D721Med (cell line): ENCODE measurements at regions not wholly inside any gene's neighbourhood (a gene's known extent, or its start where the extent isn't known, plus 50 kb on each side); places are given as distances from the start of the nearest gene placed in this dataset.

Experiments used
- DNase-seq: peaks from one replicate; pipeline ENCODE4 v3.0.0; 2011; ENCODE audit warnings: low spot score; ENCODE audit not compliant: insufficient read length
- FAIRE-seq: peaks from 2 replicates; lab custom pipeline; 2011; peaks lifted over from hg19 to GRCh38; lab: Jason Lieb, UNC
- TF ChIP-seq, protein P1 (sequence below): IDR thresholded peaks from 2 replicates; pipeline ENCODE4 v1.5.1; 2012; ENCODE audit warnings: mild to moderate bottlenecking, control low read depth; ENCODE audit not compliant: insufficient read depth; ENCODE audit errors: missing control alignments

DNA sequence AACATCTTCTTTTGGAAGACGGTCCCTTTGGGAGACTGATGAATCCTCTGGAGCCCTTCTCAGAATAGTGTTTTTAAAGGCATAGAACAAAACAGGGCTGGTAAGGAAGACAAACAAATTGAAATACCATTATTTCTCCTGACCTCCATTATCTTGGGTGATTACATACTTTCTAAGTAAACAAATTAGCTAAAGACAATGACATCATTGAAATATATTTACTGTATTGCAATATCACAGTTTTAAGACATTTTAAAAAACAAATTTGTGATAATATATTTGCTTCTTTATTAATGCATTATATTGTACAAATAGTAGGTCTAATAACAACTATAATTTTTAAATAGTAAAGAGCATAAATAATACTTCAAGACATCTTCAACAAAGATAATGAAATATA is 152.2 kb upstream of the CDK1 start:
- FAIRE-seq (no peak), DNase-seq (no peak)
- TF ChIP-seq, protein P1, sequence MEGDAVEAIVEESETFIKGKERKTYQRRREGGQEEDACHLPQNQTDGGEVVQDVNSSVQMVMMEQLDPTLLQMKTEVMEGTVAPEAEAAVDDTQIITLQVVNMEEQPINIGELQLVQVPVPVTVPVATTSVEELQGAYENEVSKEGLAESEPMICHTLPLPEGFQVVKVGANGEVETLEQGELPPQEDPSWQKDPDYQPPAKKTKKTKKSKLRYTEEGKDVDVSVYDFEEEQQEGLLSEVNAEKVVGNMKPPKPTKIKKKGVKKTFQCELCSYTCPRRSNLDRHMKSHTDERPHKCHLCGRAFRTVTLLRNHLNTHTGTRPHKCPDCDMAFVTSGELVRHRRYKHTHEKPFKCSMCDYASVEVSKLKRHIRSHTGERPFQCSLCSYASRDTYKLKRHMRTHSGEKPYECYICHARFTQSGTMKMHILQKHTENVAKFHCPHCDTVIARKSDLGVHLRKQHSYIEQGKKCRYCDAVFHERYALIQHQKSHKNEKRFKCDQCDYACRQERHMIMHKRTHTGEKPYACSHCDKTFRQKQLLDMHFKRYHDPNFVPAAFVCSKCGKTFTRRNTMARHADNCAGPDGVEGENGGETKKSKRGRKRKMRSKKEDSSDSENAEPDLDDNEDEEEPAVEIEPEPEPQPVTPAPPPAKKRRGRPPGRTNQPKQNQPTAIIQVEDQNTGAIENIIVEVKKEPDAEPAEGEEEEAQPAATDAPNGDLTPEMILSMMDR: no peak

- no peak for FAIRE-seq
- TF ChIP-seq, protein P1: no peak
- DNase-seq: no peak
Measured at GRCh38 chr10:60623627-60624026, 154.7 kb upstream of the CDK1 start.

GRCh38 chr10:60621018-60621417 is 157.3 kb upstream of the CDK1 start:
- no peak for FAIRE-seq
- no peak for DNase-seq
- TF ChIP-seq, protein P1: no peak

DNA sequence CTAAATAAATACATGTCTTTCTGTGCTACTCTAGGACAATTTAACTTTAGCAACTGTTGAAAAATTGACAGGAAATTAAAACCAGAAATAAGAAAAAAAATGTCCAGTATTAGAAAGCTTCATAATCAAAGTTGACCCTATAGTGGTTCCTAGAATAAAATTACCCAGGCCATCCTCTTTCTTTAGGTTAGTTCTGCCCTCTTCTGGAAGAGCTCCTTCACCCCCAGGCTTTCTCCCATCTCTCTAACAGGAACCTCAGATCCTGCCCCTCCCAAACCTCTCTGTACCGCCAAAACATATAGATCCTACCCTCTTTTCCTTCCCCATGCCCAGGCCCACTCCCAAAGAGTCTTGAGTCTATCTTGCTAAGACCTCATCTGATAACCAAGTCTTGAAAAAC is 159.4 kb upstream of the CDK1 start:
- TF ChIP-seq, protein P1: no peak
- DNase-seq (no peak), FAIRE-seq (no peak)

- TF ChIP-seq, protein P1: no peak
- no peak for FAIRE-seq
- DNase-seq: no peak
Measured at GRCh38 chr10:60615541-60615940, 162.7 kb upstream of the CDK1 start.

DNA sequence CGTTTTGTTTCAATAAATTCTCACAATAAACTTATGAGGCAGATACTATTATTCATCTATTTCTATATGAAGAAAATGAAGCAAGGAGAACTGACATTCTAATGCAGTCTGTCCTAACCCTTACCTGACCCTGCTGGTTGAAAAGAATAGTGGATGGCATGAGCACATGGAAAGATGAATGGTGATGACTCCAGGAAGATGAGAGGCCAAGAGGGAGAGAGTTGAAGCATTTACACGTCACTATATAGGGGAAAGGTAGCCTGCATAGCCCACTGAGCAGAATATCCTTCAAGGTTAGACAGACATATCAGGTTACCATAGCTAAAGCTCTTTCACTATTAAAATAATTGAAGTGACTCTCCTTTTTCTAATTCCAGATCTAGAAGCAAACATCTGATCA is 163.9 kb upstream of the CDK1 start:
- TF ChIP-seq, protein P1: no peak
- DNase-seq (no peak), FAIRE-seq (no peak)

DNA sequence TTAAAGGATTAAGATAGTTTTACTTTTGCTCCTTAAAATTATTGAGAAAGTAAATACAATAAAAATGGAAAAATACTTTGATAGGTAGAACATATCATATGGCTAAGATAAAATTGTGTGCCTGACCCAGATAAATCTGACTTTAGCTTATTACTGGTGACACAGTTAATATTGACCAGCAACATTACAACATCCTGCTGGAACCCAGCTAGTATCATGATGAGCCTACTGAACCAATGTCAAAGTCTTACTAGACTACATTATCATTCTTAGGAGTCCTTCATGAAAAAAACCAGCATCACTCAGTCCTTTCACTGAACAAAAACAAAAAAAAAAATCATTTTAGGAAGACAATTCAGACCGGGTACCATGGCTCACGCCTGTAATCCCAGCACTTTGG is 164.8 kb upstream of the CDK1 start:
- no peak for DNase-seq
- FAIRE-seq: no peak
- TF ChIP-seq, protein P1: no peak
